Transverse colon (tissue), 4 donors: ENCODE measurements at regions not wholly inside any gene's neighbourhood (a gene's known extent, or its start where the extent isn't known, plus 50 kb on each side); places are given as distances from the start of the nearest gene placed in this dataset.

Experiments
- DNase-seq: peaks from one replicate; pipeline ENCODE4 v3.0.0-alpha.2; 2019
- H3K27ac ChIP-seq, 4 donors: fragments of 200-600 bp; sonication (generic); 2 replicates each; pipeline ENCODE4 v1.5.1; 2016 to 2018; ENCODE audit warnings: inconsistent platforms in 4 of 4
- H3K27me3 ChIP-seq: fragments of 200-600 bp; sonication (generic); 2 replicates; pipeline ENCODE4 v1.5.1; 2017; ENCODE audit warnings: inconsistent platforms
- H3K36me3 ChIP-seq, 4 donors: fragments of 200-600 bp; sonication (generic); 2 replicates each; pipeline ENCODE4 v1.5.1; 2017 to 2019; ENCODE audit warnings: inconsistent platforms in 4 of 4
- H3K4me1 ChIP-seq, 4 donors: fragments of 200-600 bp; sonication (generic); 2 replicates each; pipeline ENCODE4 v1.5.1; 2017 to 2020; ENCODE audit warnings: inconsistent platforms in 4 of 4
- H3K4me3 ChIP-seq, 4 donors: fragments of 200-600 bp; sonication (generic); 1 replicate in 1 of 4; 2 replicates in 3 of 4; pipeline versions ENCODE4 v1.5.1 to v1.6.1; 2017 to 2019; ENCODE audit warnings: inconsistent platforms in 4 of 4
- H3K9me3 ChIP-seq, 2 donors: fragments of 200-600 bp; sonication (generic); 2 replicates each; pipeline ENCODE4 v1.5.1; 2017 to 2019; ENCODE audit warnings: inconsistent platforms in 2 of 2
- CTCF ChIP-seq, 5 experiments: fragments of 200-600 bp in 3 of 5; fragments of 450-650 bp in 2 of 5; sonication (generic) in 3 of 5; IDR thresholded peaks; 1 replicate in 2 of 5; 2 replicates in 3 of 5; pipeline ENCODE4 v1.5.1; 2016 to 2017; ENCODE audit warnings: antibody characterized with exemption in 5 of 5, inconsistent platforms in 3 of 5, mild to moderate bottlenecking in 2 of 5, moderate library complexity in 1 of 5
- EP300 ChIP-seq: sonication (generic); formaldehyde crosslinking; IDR thresholded peaks from one replicate; pipeline ENCODE4 v1.6.1; 2017; ENCODE audit warnings: antibody characterized with exemption, low read depth
- POLR2A ChIP-seq: fragments of 450-650 bp; IDR thresholded peaks from one replicate; pipeline ENCODE4 v1.6.1; 2016; ENCODE audit warnings: antibody characterized with exemption, mild to moderate bottlenecking, moderate library complexity
- POLR2AphosphoS5 ChIP-seq, 3 donors: sonication (generic); formaldehyde crosslinking; IDR thresholded peaks; one replicate each; pipeline ENCODE4 v1.6.1; 2016; ENCODE audit warnings: antibody characterized with exemption in 3 of 3
- WGBS, 2 donors: methylation state at CpG; one replicate each; pipeline ENCODE4 v1.1.5; 2018; ENCODE audit warnings: low coverage in 1 of 2; 5-methylcytosine and 5-hydroxymethylcytosine counted together
- in situ Hi-C, 4 donors: fragments of 200-750 bp; cut with MboI; loops; one replicate each; pipeline versions ENCODE4 v1.15.0 to v1.15.1; 2017; ENCODE audit warnings: low sequenced_read_pairs in 3 of 4, low pct_ligation_motif_present in 1 of 4, low pct_unique_long_range_greater_than_20kb in 1 of 4
- intact Hi-C: fragments of 100-400 bp; cut with DNase I; formaldehyde crosslinking; loops from one replicate; pipeline ENCODE4 v1.15.1; 2023; ENCODE audit warnings: low total_unique reads
- small RNA-seq, 4 donors: library from RNA; depleted of rRNA; stranded (forward); fragments of <200 nt; gene quantifications; one replicate each; pipeline ENCODE3, GENCODE V24; 2016

GRCh38 chr6:168718821-168719475 lies 278.0 kb downstream of the SMOC2 start:
- TF ChIP-seq POLR2A (no peak), EP300 (no peak), CTCF (IDR thresholded peaks at IDR 0.05) (no peak), POLR2AphosphoS5 (IDR thresholded peaks at IDR 0.05) (no peak)
- Histone ChIP-seq H3K4me3 (no peak overlapping the region), H3K4me1 (no peaks in the 10 kb centered on the region), H3K9me3 (no peaks in the 10 kb centered on the region), H3K36me3 (no peaks in the 10 kb centered on the region), H3K27ac (no peak overlapping the region), H3K27me3 (no peaks in the 10 kb centered on the region)
- intact Hi-C loops: no loop called here
- no peak for DNase-seq
- in situ Hi-C loops: no loop called here
- 93% methylated on average over 14 of the region's 14 CpGs; no CpG with 5 or more reads in 1 of the 2 donors for WGBS, 2 donors

Small RNA genes lying in the stretch of these regions (small RNA-seq; reads per million reads assigned to genes)
- 0 reads per million in 4 donors for gene AL513210.1
